Esophagus squamous epithelium (tissue), 4 donors: ENCODE measurements at regions not wholly inside any gene's neighbourhood (a gene's known extent, or its start where the extent isn't known, plus 50 kb on each side); places are given as distances from the start of the nearest gene placed in this dataset.

Experiments
- CTCF ChIP-seq, 6 experiments: fragments of 450-650 bp in 4 of 6; fragments of 200-600 bp in 2 of 6; sonication (generic) in 2 of 6; IDR thresholded peaks; one replicate each; pipeline ENCODE4 v1.5.1; 2016 to 2019; ENCODE audit warnings: antibody characterized with exemption in 6 of 6, mild to moderate bottlenecking in 4 of 6, moderate library complexity in 4 of 6
- POLR2A ChIP-seq, 4 donors: fragments of 450-650 bp; IDR thresholded peaks; one replicate each; pipeline ENCODE4 v1.6.1; 2017; ENCODE audit warnings: antibody characterized with exemption in 4 of 4, mild to moderate bottlenecking in 4 of 4, moderate library complexity in 3 of 4

GRCh38 chr5:42337607-42338006 is 85.6 kb upstream of the GHR start:
- TF ChIP-seq POLR2A (IDR thresholded peaks at IDR 0.05): no peak
- no peak for TF ChIP-seq CTCF (IDR thresholded peaks at IDR 0.05)
